HepG2 (cell line): ENCODE measurements at regions not wholly inside any gene's neighbourhood (a gene's known extent, or its start where the extent isn't known, plus 50 kb on each side); places are given as distances from the start of the nearest gene placed in this dataset.

Experiments used
- ATAC-seq: fragments of 200-7000 bp; cut with Tn5 transposase; 3 replicates; pipeline ENCODE4 v1.9.1; 2020; ENCODE audit warnings: mild to moderate bottlenecking, moderate library complexity
- BruUV-seq: library from RNA; stranded (reverse); fragments of 400-500 nt; replicated peaks from 2 replicates; lab custom pipeline; 2021; lab: Mats Ljungman, UMichigan
- CTCF ChIA-PET: fragments of 300-600 bp; formaldehyde crosslinking; extraction: SDS; loops from one replicate; lab custom pipeline; 2021; ENCODE audit warnings: low total read pairs, inconsistent platforms, low intra/inter-chr PET ratio; lab: Yijun Ruan, JAX
- POLR2A ChIA-PET: fragments of 350-600 bp; sonication (Branson Sonifier 250); formaldehyde crosslinking; loops from one replicate; lab custom pipeline; 2020; ENCODE audit warnings: antibody characterized with exemption, inconsistent platforms; lab: Yijun Ruan, JAX
- DNase-seq: peaks from one replicate; pipeline ENCODE4 v3.0.0-alpha.2; 2015; ENCODE audit warnings: low spot score
- FAIRE-seq: peaks from 3 replicates; lab custom pipeline; 2011; peaks lifted over from hg19 to GRCh38; lab: Jason Lieb, UNC
- H2AFZ ChIP-seq: one replicate; pipeline ENCODE4 v1.6.1; 2011; ENCODE audit warnings: low read length, inconsistent platforms
- H3K27ac ChIP-seq: fragments of 300-600 bp; 3 replicates; pipeline ENCODE4 v1.8.0; 2011; ENCODE audit warnings: mixed run types, mild to moderate bottlenecking, mixed read lengths, low read length, inconsistent platforms; ENCODE audit not compliant: insufficient read depth; ENCODE audit errors: extremely low read length
- H3K27me3 ChIP-seq, 2 experiments: fragments of 200-600 bp in 1 of 2; 2 replicates in 1 of 2; 3 replicates in 1 of 2; pipeline versions ENCODE4 v1.6.0 to v1.8.0; 2011; ENCODE audit warnings: low read length in 2 of 2, mild to moderate bottlenecking in 2 of 2, moderate library complexity in 2 of 2, inconsistent platforms in 1 of 2; ENCODE audit not compliant: insufficient read depth in 2 of 2, control insufficient read depth in 1 of 2
- H3K36me3 ChIP-seq, 2 experiments: fragments of 200-600 bp in 1 of 2; replicated peaks in 1 of 2; 2 replicates in 1 of 2; 3 replicates in 1 of 2; pipeline versions ENCODE4 v1.5.1 to v1.8.0; 2011; ENCODE audit warnings: low read length in 2 of 2, inconsistent platforms in 1 of 2; ENCODE audit not compliant: insufficient read depth in 2 of 2, control insufficient read depth in 1 of 2
- H3K4me1 ChIP-seq: 2 replicates; pipeline ENCODE4 v1.5.1; 2012; ENCODE audit warnings: low read length, inconsistent platforms; ENCODE audit not compliant: insufficient read depth
- H3K4me2 ChIP-seq: 2 replicates; pipeline ENCODE4 v1.6.0; 2011; ENCODE audit warnings: low read depth, low read length, inconsistent platforms
- H3K4me3 ChIP-seq, 3 experiments: fragments of 200-600 bp in 1 of 3; sonication (generic), shearing (Covaris generic) in 1 of 3; replicated peaks in 1 of 3; 2 replicates each; pipeline ENCODE4 v1.5.1; 2011 to 2016; ENCODE audit warnings: low read length in 3 of 3, inconsistent platforms in 2 of 3, low read depth in 2 of 3, mild to moderate bottlenecking in 2 of 3, control low read depth in 1 of 3, mixed read lengths in 1 of 3; ENCODE audit not compliant: insufficient read depth in 1 of 3
- H3K79me2 ChIP-seq: one replicate; pipeline ENCODE4 v1.6.1; 2011; ENCODE audit warnings: low read length, inconsistent platforms; ENCODE audit not compliant: insufficient read depth
- H3K9ac ChIP-seq: 2 replicates; pipeline ENCODE4 v1.6.0; 2011; ENCODE audit warnings: mild to moderate bottlenecking, low read depth, low read length, inconsistent platforms; ENCODE audit not compliant: insufficient read depth
- H3K9me3 ChIP-seq: 2 replicates; pipeline ENCODE4 v1.5.1; 2012; ENCODE audit warnings: mild to moderate bottlenecking, low read length
- H4K20me1 ChIP-seq: 2 replicates; pipeline ENCODE4 v1.6.0; 2011; ENCODE audit warnings: inconsistent platforms, mild to moderate bottlenecking, low read length, moderate library complexity; ENCODE audit not compliant: insufficient read depth
- NFRKB ChIP-seq: fragments of 450-650 bp; IDR thresholded peaks from 2 replicates; pipeline ENCODE4 v1.6.1; 2017
- NR1H2 ChIP-seq: sonication (generic); formaldehyde crosslinking; IDR thresholded peaks from 2 replicates; pipeline ENCODE4 v1.8.1; 2022; ENCODE audit warnings: low read depth, missing genetic modification reagents, borderline replicate concordance
- RFX1 ChIP-seq: fragments of 450-650 bp; IDR thresholded peaks from 2 replicates; pipeline ENCODE4 v1.6.1; 2017
- SSRP1 ChIP-seq: IDR thresholded peaks from 2 replicates; pipeline ENCODE4 v1.6.1; 2016; ENCODE audit warnings: control low read depth
- USF2 ChIP-seq, 2 experiments: sonication (generic) in 1 of 2; formaldehyde crosslinking in 1 of 2; IDR thresholded peaks; 2 replicates each; pipeline versions ENCODE4 v1.5.1 to v1.6.1; 2011 to 2020; ENCODE audit warnings: borderline replicate concordance in 1 of 2, low read depth in 1 of 2, low read length in 1 of 2, mild to moderate bottlenecking in 1 of 2, missing genetic modification reagents in 1 of 2, moderate library complexity in 1 of 2
- WGBS: methylation state at CpG from one replicate; pipeline ENCODE4 v1.1.6; 2017; ENCODE audit warnings: low lambda C conversion rate; 5-methylcytosine and 5-hydroxymethylcytosine counted together
- in situ Hi-C: cut with HindIII; loops from 2 replicates; pipeline ENCODE4 v1.10.0; 2017; ENCODE audit warnings: low pct_unique_long_range_greater_than_20kb; ENCODE audit not compliant: extremely low pct_ligation_motif_present
- intact Hi-C: fragments of 100-400 bp; cut with micrococcal nuclease; formaldehyde crosslinking; loops from one replicate; pipeline ENCODE4 v1.10.0; 2022; ENCODE audit not compliant: unreplicated experiment
- TF ChIP-seq, protein P1 (sequence below): sonication (generic); formaldehyde crosslinking; conservative IDR thresholded peaks from 2 replicates; pipeline ENCODE4 v1.4.0; 2020; ENCODE audit warnings: mild to moderate bottlenecking, missing genetic modification reagents, moderate library complexity
- TF ChIP-seq, protein P2 (sequence below): sonication (generic); formaldehyde crosslinking; IDR thresholded peaks from 2 replicates; pipeline ENCODE4 v1.4.0; 2020; ENCODE audit warnings: missing genetic modification reagents, mild to moderate bottlenecking, borderline replicate concordance
- TF ChIP-seq, protein P3 (sequence below): IDR thresholded peaks from 2 replicates; pipeline ENCODE4 v1.6.1; 2016; ENCODE audit warnings: mild to moderate bottlenecking, missing biosample characterization, missing genetic modification reagents

- TF ChIP-seq, protein P1, sequence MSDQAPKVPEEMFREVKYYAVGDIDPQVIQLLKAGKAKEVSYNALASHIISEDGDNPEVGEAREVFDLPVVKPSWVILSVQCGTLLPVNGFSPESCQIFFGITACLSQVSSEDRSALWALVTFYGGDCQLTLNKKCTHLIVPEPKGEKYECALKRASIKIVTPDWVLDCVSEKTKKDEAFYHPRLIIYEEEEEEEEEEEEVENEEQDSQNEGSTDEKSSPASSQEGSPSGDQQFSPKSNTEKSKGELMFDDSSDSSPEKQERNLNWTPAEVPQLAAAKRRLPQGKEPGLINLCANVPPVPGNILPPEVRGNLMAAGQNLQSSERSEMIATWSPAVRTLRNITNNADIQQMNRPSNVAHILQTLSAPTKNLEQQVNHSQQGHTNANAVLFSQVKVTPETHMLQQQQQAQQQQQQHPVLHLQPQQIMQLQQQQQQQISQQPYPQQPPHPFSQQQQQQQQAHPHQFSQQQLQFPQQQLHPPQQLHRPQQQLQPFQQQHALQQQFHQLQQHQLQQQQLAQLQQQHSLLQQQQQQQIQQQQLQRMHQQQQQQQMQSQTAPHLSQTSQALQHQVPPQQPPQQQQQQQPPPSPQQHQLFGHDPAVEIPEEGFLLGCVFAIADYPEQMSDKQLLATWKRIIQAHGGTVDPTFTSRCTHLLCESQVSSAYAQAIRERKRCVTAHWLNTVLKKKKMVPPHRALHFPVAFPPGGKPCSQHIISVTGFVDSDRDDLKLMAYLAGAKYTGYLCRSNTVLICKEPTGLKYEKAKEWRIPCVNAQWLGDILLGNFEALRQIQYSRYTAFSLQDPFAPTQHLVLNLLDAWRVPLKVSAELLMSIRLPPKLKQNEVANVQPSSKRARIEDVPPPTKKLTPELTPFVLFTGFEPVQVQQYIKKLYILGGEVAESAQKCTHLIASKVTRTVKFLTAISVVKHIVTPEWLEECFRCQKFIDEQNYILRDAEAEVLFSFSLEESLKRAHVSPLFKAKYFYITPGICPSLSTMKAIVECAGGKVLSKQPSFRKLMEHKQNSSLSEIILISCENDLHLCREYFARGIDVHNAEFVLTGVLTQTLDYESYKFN (CRISPR knock-in tag): no peak
- TF ChIP-seq NR1H2 (CRISPR knock-in tag): no peak
- no peak for TF ChIP-seq SSRP1 (CRISPR knock-in tag)
- TF ChIP-seq, protein P2, sequence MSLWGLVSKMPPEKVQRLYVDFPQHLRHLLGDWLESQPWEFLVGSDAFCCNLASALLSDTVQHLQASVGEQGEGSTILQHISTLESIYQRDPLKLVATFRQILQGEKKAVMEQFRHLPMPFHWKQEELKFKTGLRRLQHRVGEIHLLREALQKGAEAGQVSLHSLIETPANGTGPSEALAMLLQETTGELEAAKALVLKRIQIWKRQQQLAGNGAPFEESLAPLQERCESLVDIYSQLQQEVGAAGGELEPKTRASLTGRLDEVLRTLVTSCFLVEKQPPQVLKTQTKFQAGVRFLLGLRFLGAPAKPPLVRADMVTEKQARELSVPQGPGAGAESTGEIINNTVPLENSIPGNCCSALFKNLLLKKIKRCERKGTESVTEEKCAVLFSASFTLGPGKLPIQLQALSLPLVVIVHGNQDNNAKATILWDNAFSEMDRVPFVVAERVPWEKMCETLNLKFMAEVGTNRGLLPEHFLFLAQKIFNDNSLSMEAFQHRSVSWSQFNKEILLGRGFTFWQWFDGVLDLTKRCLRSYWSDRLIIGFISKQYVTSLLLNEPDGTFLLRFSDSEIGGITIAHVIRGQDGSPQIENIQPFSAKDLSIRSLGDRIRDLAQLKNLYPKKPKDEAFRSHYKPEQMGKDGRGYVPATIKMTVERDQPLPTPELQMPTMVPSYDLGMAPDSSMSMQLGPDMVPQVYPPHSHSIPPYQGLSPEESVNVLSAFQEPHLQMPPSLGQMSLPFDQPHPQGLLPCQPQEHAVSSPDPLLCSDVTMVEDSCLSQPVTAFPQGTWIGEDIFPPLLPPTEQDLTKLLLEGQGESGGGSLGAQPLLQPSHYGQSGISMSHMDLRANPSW: no peak
Observed at GRCh38 chr12:114275086-114275485, 130.9 kb downstream of the TBX5 start (continued).

GRCh38 chr12:114274131-114274530 lies 131.8 kb downstream of the TBX5 start:
- no peaks in the 10 kb centered on the region for H3K4me1 ChIP-seq
- in situ Hi-C loops: no loop called here
- intact Hi-C loops: no loop called here
- ChIA-PET POLR2A (no interaction called here), CTCF (no interaction called here)
- WGBS: 24% methylated on average over 1 of the region's 1 CpG
- H3K27me3 ChIP-seq: no peaks in the 10 kb centered on the region
- H2AFZ ChIP-seq: no peak overlapping the region
- BruUV-seq: no TSS peak
- FAIRE-seq: no peak
- no peak overlapping the region for H3K4me2 ChIP-seq
- no peak overlapping the region for H3K4me3 ChIP-seq
- no peak for DNase-seq
- no peak overlapping the region for H3K9ac ChIP-seq
- H3K79me2 ChIP-seq: no peaks in the 10 kb centered on the region
- no peaks in the 10 kb centered on the region for H4K20me1 ChIP-seq
- no peak for ATAC-seq
- H3K27ac ChIP-seq: no peak overlapping the region
- no peaks in the 10 kb centered on the region for H3K9me3 ChIP-seq
- H3K36me3 ChIP-seq: no peaks in the 10 kb centered on the region
- TF ChIP-seq USF2 (IDR thresholded peaks at IDR 0.05; ENCODE audit: low read depth, low read length) (no peak), USF2 (CRISPR knock-in tag; IDR thresholded peaks at IDR 0.05; ENCODE audit: borderline replicate concordance) (no peak), RFX1 (no peak), NFRKB (no peak)
- TF ChIP-seq, protein P3, sequence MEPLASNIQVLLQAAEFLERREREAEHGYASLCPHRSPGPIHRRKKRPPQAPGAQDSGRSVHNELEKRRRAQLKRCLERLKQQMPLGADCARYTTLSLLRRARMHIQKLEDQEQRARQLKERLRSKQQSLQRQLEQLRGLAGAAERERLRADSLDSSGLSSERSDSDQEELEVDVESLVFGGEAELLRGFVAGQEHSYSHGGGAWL (CRISPR knock-in tag): no peak
